ENCODE measurements at regions not wholly inside any gene's neighbourhood (a gene's known extent, or its start where the extent isn't known, plus 50 kb on each side); places are given as distances from the start of the nearest gene placed in this dataset.

- DNase-seq: no peak
Observed at GRCh38 chr1:5651964-5652821, 340.0 kb downstream of the NPHP4 start.

GRCh38 chr1:5651473-5651872 lies 340.8 kb downstream of the NPHP4 start:
- no peak for DNase-seq

GRCh38 chr1:5651027-5651410 lies 341.2 kb downstream of the NPHP4 start:
- no peak for DNase-seq

- DNase-seq: no peak
Observed at GRCh38 chr1:5650283-5651026, 341.8 kb downstream of the NPHP4 start.

GRCh38 chr1:5649795-5650194 lies 342.4 kb downstream of the NPHP4 start:
- no peak for DNase-seq

- no peak for DNase-seq
Observed at GRCh38 chr1:5649166-5649551, 343.1 kb downstream of the NPHP4 start.

- DNase-seq: peak; percentile 13 to 22
Observed at GRCh38 chr1:5648410-5649165, 343.6 kb downstream of the NPHP4 start.

- DNase-seq: no peak
Observed at GRCh38 chr1:5647234-5647633, 345.0 kb downstream of the NPHP4 start.

- peak in 1 of 2 experiments; percentile 10 for DNase-seq
Observed at GRCh38 chr1:5646486-5647149, 345.6 kb downstream of the NPHP4 start.

GRCh38 chr1:5645929-5646328 lies 346.3 kb downstream of the NPHP4 start:
- no peak for DNase-seq

GRCh38 chr1:5645135-5645399 lies 347.2 kb downstream of the NPHP4 start:
- no peak for DNase-seq

GRCh38 chr1:5644281-5645134 lies 347.7 kb downstream of the NPHP4 start:
- no peak for DNase-seq

GRCh38 chr1:5643360-5644107 lies 348.7 kb downstream of the NPHP4 start:
- no peak for DNase-seq

- DNase-seq: peak in 1 of 2 experiments; percentile 47
Observed at GRCh38 chr1:5640845-5641244, 351.4 kb downstream of the NPHP4 start.

- DNase-seq: no peak
Observed at GRCh38 chr1:5639106-5639722, 353.0 kb downstream of the NPHP4 start.

- no peak for DNase-seq
Observed at GRCh38 chr1:5638582-5638981, 353.6 kb downstream of the NPHP4 start.

- DNase-seq: peak; percentile 20 to 30
Observed at GRCh38 chr1:5637171-5637570, 355.1 kb downstream of the NPHP4 start.

- no peak for DNase-seq
Observed at GRCh38 chr1:5634893-5635292, 357.3 kb downstream of the NPHP4 start.

GRCh38 chr1:5632814-5633213 lies 359.4 kb downstream of the NPHP4 start:
- DNase-seq: no peak

- peak in 1 of 2 experiments; percentile 8 for DNase-seq
Observed at GRCh38 chr1:5632224-5632623, 360.0 kb downstream of the NPHP4 start.

GRCh38 chr1:5628416-5628815 lies 363.8 kb downstream of the NPHP4 start:
- no peak for DNase-seq

All from SHP77 (cell line).